ENCODE measurements at regions not wholly inside any gene's neighbourhood (a gene's known extent, or its start where the extent isn't known, plus 50 kb on each side); places are given as distances from the start of the nearest gene placed in this dataset.

DNA sequence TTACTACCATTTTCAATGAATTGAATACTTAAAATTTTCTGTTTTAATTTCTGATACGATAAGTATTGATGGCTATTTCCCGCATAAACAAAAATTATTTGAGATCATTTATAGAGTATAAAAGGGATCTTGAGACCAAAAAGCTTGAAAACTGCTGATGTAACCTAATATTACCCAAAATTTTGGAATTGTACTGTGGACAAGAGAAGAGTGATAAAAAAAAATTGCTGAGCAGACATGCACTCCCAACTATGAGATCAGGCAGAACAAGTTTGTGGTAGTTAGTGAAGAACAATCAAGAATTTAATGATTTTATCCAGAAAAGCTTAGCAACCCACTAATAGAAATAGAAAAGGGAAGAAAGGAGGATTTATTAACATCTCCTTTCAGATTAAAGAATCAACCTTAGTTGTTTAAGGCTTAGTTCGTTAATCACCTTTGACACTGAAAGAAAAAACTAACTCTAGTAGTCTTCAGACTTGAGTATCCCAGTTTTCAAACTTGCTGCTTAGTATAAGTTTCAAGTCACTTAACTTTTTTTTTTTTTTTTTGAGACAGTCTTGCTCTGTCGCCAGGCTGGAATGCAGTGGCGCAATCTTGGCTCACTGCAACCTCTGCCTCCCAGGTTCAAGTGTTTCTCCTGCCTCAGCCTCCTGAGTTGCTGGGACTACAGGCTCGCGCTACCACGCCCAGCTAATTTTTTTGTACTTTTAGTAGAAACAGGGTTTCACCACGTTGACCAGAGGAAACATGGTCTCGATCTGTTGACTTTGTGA, 50.6 kb upstream of the ZC3HAV1 start:
- no peak for FAIRE-seq

GRCh38 chr7:139168479-139168878, 59.0 kb upstream of the ZC3HAV1 start:
- FAIRE-seq (no peak), DNase-seq (ENCODE audit: insufficient read length, low spot score) (no peak)

More for the DNA sequence above, 50.6 kb upstream of the ZC3HAV1 start:
- DNase-seq (ENCODE audit: insufficient read length, low spot score), result no peak

GRCh38 chr7:139169816-139170215, 60.3 kb upstream of the ZC3HAV1 start:
- DNase-seq (ENCODE audit: insufficient read length, low spot score), result no peak
- FAIRE-seq, result no peak

DNA sequence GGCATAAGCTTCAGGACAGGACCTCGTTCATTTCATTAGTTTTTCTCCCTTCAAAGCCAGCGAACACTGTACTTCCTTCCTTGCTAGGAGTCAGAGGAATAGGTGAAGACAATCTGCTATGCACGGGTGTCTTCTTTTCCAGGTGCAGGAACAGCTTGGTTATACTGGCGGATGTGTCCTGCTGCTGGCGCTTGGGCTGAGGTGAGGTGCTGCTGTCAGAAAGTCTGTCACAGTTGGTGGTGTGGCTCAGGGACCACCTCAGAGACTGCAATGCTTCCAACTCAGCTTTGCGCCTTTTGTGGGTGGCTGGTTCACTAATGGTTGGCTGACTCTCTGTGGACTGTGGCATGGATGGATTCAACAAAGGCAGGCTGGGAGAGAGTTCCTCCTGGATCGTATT, 58.3 kb upstream of the UBN2 start:
- FAIRE-seq (no peak), DNase-seq (ENCODE audit: insufficient read length, low spot score) (no peak)

- DNase-seq (ENCODE audit: insufficient read length, low spot score) (no peak), FAIRE-seq (no peak)
Observed at GRCh38 chr7:139177696-139178095, 53.3 kb upstream of the UBN2 start.

DNA sequence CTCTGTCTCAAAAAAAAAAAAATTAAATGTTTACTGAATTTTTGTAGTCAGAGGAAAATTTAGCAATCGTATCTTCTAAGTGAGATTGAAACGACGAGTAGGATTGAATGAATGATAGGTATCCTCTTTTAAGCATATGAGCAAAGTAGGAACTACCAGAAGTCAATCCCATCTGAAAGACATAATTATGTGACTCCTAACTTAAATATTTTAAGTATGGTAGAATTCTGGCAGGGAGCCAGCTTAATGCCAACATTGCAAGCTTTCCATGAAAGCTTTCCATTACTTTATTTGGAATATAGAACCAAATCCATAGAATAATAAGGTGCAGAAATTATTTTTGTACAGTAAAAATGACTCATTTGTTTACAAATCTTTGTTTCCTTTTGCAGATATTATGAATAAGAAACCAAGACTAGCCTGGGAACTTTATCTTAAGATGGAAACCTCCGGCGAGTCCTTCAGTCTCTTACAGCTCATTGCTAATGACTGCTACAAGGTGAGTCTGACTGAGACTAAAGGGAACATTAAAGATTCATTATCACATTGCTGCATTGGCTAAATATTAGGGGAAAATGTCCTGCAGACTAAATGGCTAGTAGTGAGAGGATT, 50.2 kb upstream of the UBN2 start:
- no peak for FAIRE-seq
- peak; percentile 7 for DNase-seq (ENCODE audit: insufficient read length, low spot score)
